ENCODE measurements at regions not wholly inside any gene's neighbourhood (a gene's known extent, or its start where the extent isn't known, plus 50 kb on each side); places are given as distances from the start of the nearest gene placed in this dataset.
"Not testable (repeated sequence)": the region's sequence is repeated elsewhere in the genome, so short reads cannot be mapped to it uniquely, and the experiment has no call there.

- H3K4me1 Mint-ChIP-seq, result no peaks in the 10 kb centered on the region
- peak; percentile 66 for ATAC-seq (replicated peaks)
Observed at GRCh38 chr18:8979258-8979988, 123.1 kb upstream of the NDUFV2 start.

GRCh38 chr18:8980496-8980895 lies 122.0 kb upstream of the NDUFV2 start:
- H3K4me1 Mint-ChIP-seq, result no peaks in the 10 kb centered on the region
- H3K9me3 Mint-ChIP-seq, result no peaks in the 10 kb centered on the region
- no peak overlapping the region for H3K4me3 Mint-ChIP-seq
- ATAC-seq (replicated peaks), result peak; percentile 58
- no peaks in the 10 kb centered on the region for H3K27me3 Mint-ChIP-seq
- H3K36me3 Mint-ChIP-seq (ENCODE audit: low read depth), result no peaks in the 10 kb centered on the region
- no peak overlapping the region for H3K27ac Mint-ChIP-seq

More at GRCh38 chr18:8979258-8979988, 123.1 kb upstream of the NDUFV2 start:
- Mint-ChIP-seq H3K27me3 (no peaks in the 10 kb centered on the region), H3K9me3 (no peaks in the 10 kb centered on the region), H3K4me3 (no peak overlapping the region), H3K27ac (peak overlapping the region; percentile 9), H3K36me3 (ENCODE audit: low read depth) (no peaks in the 10 kb centered on the region)

GRCh38 chr18:8980918-8981317 lies 121.6 kb upstream of the NDUFV2 start:
- Mint-ChIP-seq H3K36me3 (ENCODE audit: low read depth) (no peaks in the 10 kb centered on the region), H3K27ac (no peak overlapping the region), H3K27me3 (no peaks in the 10 kb centered on the region), H3K4me1 (no peaks in the 10 kb centered on the region), H3K4me3 (no peak overlapping the region), H3K9me3 (no peaks in the 10 kb centered on the region)
- no peak for ATAC-seq (replicated peaks)

DNA sequence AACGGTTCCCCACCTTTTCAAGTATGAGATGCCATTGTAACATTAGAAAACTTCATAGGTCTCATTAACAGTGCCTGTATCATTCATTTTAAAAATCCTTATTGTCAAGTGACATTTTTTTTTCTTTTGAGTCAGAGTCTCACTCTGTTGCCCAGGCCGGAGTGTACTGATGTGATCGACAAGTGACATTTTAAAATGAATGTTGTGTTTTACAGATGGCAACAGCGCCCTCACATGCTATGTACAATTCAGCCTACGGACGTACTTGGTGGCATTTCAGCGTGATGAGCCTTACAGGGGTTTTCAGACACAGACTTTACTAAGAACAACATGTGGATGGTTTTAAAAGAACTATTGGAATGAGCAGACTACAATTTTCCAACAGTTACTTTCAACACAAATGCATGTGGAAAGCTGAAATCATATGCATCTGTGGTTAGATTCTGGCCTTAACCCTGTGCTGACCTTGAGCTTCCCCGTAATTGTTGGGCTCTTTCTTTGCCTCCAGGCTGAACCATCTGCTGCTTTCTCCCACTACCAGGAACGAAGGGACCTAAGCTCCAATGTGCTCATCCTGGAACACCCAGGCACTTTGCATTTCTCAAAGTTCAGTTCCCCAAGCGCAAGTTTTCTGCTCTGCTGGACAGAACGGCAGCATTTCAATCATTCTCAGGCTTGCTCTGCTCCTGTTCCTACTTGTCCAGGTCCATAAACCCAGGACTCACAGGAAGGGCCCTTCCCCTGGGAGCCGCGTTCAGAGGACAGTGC lies 119.9 kb upstream of the NDUFV2 start:
- no peaks in the 10 kb centered on the region for H3K4me1 Mint-ChIP-seq
- ATAC-seq (replicated peaks), result peak; percentile 34
- H3K27ac Mint-ChIP-seq, result peak overlapping the region; percentile 1
- H3K36me3 Mint-ChIP-seq (ENCODE audit: low read depth), result no peaks in the 10 kb centered on the region
- no peaks in the 10 kb centered on the region for H3K9me3 Mint-ChIP-seq
- H3K27me3 Mint-ChIP-seq, result peaks cover 6% of the 10 kb centered on the region
- H3K4me3 Mint-ChIP-seq, result no peak overlapping the region

DNA sequence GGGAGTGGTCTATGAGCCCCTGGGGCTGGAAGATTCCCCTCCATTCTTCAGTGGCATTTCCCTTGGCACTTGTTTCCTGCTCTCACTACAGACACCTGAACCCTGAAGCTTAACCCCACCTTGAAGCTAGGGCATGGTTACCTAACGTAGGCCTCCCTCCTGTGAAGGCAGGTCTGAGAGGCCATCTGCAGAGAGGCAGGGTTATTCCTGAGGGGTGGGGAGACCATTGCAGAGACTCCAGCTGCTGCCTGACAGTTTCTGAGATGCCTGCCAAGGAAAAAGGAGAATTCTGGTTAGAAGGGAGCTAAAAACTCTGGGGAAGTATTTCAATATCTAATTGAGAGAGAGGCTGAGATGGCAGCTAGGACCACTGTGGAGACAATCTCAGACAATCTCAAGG lies 119.3 kb upstream of the NDUFV2 start:
- Mint-ChIP-seq H3K27ac (peak overlapping the region; percentile 1), H3K27me3 (peaks cover 8% of the 10 kb centered on the region), H3K9me3 (no peaks in the 10 kb centered on the region), H3K36me3 (ENCODE audit: low read depth) (no peaks in the 10 kb centered on the region), H3K4me3 (no peak overlapping the region), H3K4me1 (no peaks in the 10 kb centered on the region)
- no peak for ATAC-seq (replicated peaks)

DNA sequence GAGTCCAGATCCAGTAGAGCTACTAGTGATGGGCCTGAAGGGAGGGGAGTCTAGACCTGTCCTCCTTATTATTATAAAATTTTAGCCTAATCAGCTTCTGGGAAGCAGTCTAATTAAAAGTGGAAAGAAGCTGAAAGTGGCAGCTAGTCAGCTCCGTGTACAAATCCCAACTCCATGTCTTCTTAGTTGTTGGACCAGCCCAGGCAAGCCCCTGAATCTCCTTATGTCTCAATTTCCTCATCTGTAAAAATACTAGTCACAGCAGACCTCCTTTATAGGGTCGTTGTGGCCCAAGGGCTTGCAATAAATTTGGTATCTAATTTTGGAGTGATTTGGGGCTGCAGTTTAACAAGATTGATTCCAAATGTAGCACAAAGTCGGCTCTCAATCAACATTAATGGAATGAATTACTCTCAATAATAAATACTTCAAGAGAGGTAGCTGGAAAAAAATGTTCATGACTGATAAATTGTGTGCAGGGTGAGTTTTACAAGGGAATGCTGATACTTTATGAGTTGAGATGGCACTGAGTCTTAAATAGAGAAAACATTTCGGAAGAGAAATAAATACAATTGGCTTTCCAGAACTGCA lies 118.3 kb upstream of the NDUFV2 start:
- H3K4me3 Mint-ChIP-seq, result no peak overlapping the region

DNA sequence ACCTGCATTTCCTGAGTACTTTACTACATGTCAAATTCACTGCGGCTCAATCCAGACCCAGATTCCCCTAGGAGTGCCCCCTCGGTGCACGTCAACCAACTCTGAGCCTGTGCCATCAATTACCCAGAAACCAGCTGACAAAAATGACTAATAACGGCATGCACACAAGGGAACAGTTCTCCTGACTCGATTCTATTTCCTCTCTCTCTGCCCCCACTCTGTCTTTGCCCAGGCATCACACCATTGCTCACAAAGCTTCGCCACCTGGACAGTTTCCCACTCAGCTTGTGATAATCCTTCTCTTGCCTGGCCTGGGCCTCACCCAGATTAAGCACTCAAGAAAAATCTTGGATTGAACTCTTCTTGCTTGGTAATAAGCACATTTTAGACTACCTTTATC lies 115.3 kb upstream of the NDUFV2 start:
- Mint-ChIP-seq H3K36me3 (ENCODE audit: low read depth) (no peaks in the 10 kb centered on the region), H3K9me3 (no peaks in the 10 kb centered on the region), H3K4me1 (no peaks in the 10 kb centered on the region), H3K4me3 (no peak overlapping the region), H3K27ac (peak overlapping the region; percentile 16), H3K27me3 (peaks cover 24% of the 10 kb centered on the region)
- ATAC-seq (replicated peaks), result no peak

More for the DNA sequence above, 118.3 kb upstream of the NDUFV2 start:
- ATAC-seq (replicated peaks), result no peak
- Mint-ChIP-seq H3K4me1 (no peaks in the 10 kb centered on the region), H3K9me3 (no peaks in the 10 kb centered on the region), H3K27ac (no peak overlapping the region), H3K36me3 (ENCODE audit: low read depth) (no peaks in the 10 kb centered on the region), H3K27me3 (peaks cover 11% of the 10 kb centered on the region)

GRCh38 chr18:8988260-8988871 lies 114.1 kb upstream of the NDUFV2 start:
- Mint-ChIP-seq H3K4me1 (no peaks in the 10 kb centered on the region), H3K27ac (no peak overlapping the region), H3K4me3 (no peak overlapping the region), H3K9me3 (no peaks in the 10 kb centered on the region), H3K27me3 (peaks cover 29% of the 10 kb centered on the region), H3K36me3 (ENCODE audit: low read depth) (no peaks in the 10 kb centered on the region)
- ATAC-seq (replicated peaks), result peak; percentile 72

DNA sequence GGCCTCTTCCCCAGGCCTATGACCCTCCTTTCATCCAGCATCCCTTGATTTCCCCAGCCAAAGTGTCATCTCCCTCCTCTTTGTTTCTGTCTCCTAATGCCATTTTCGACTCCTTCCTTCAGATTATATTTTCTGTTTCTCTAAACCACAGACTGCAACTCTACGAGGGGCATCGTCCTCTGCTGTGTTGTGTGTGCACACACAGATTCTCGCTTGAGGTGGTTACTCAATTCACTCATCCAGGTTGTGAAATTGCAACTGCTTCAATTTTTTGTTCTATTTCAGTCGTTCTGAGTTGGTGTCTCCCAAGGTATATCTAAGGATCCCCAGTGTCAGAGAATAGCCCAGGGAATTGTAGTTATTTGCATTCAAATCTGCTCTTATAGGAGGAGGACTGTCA lies 113.5 kb upstream of the NDUFV2 start:
- Mint-ChIP-seq H3K27ac (no peak overlapping the region), H3K4me3 (no peak overlapping the region), H3K4me1 (no peaks in the 10 kb centered on the region), H3K36me3 (ENCODE audit: low read depth) (no peaks in the 10 kb centered on the region), H3K9me3 (no peaks in the 10 kb centered on the region), H3K27me3 (peaks cover 30% of the 10 kb centered on the region)
- no peak for ATAC-seq (replicated peaks)

DNA sequence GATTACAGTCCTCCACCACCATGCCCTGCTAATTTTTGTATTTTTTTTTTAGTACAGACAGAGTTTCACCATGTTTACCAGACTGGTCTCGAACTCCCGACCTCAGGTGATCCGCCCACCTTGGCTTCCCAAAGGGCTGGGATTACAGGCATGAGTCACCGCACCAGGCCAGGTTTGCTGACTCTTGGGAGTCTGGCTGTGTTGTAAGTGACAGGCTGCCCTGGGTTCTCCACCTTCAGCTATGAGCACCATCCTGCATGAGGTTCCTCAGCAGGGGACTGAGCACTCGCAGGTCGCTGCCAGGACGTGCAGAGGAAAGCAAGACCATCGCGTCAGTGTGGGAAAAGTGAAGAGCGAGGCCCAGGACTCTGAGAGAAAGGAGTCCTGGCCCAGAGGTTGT lies 112.6 kb upstream of the NDUFV2 start:
- ATAC-seq (replicated peaks), result no peak
- Mint-ChIP-seq H3K9me3 (no peaks in the 10 kb centered on the region), H3K4me3 (no peak overlapping the region), H3K36me3 (ENCODE audit: low read depth) (no peaks in the 10 kb centered on the region), H3K4me1 (no peaks in the 10 kb centered on the region), H3K27me3 (peaks cover 30% of the 10 kb centered on the region), H3K27ac (no peak overlapping the region)

DNA sequence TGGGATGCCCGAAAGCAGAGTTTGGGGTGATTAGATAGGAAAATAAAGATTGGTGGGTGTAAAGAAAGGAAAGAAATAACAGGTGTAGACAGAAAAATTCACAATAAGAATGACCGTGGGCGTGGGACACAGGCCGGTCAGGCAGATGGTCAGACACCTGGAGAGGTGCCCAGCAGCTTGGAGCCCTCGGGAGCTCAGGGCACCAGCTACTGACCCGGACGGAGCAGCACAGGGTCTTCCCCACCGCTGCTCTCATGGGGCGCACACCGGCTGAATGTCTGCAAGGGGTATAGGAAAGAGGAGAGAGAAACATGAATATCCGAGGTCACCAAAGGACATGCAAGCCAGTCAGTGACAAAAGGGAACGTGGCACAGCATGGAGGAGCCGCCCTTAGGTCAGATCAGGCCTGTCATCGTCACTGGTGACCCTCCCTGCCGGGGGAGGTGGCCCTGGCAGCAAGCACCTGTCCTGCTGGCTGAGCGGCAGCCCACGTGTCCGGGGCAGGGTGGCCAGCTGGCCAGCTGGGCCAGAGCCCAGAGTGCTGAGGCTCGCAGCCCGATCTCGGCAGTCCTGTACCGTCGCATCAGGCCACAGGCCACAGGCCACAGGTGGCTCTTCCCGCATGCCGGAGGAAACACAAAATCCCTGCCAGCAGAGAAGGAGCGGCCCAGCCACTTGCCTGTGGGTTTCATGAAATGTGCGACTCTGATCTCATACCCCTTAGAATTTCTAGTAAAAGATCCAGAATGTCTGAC lies 112.0 kb upstream of the NDUFV2 start:
- no peaks in the 10 kb centered on the region for H3K4me1 Mint-ChIP-seq
- H3K9me3 Mint-ChIP-seq, result no peaks in the 10 kb centered on the region
- peaks cover 30% of the 10 kb centered on the region for H3K27me3 Mint-ChIP-seq
- no peaks in the 10 kb centered on the region for H3K36me3 Mint-ChIP-seq (ENCODE audit: low read depth)
- no peak overlapping the region for H3K4me3 Mint-ChIP-seq
- no peak for ATAC-seq (replicated peaks)
- no peak overlapping the region for H3K27ac Mint-ChIP-seq

DNA sequence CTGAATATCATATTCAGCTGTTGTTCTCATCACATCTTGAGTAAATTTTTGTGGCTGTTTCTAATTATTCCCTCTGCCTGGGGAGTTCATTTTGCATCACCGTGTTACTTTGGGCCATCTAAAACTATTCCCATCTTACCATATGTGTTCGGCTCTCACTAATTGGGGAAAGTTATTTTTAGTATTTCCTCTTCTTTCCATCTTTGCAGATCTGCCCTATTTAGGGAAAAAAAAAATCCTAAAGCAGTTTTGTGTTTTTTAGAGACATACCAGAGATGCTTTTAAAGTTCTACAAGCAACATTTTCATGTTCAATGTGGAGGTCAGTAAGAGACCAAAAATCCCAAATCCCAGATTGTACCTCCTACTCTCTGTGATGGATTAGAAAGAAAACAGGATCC lies 111.3 kb upstream of the NDUFV2 start:
- ATAC-seq (replicated peaks), result no peak
- Mint-ChIP-seq H3K4me1 (no peaks in the 10 kb centered on the region), H3K27me3 (peaks cover 30% of the 10 kb centered on the region), H3K9me3 (no peaks in the 10 kb centered on the region), H3K27ac (no peak overlapping the region), H3K4me3 (no peak overlapping the region), H3K36me3 (ENCODE audit: low read depth) (no peaks in the 10 kb centered on the region)

DNA sequence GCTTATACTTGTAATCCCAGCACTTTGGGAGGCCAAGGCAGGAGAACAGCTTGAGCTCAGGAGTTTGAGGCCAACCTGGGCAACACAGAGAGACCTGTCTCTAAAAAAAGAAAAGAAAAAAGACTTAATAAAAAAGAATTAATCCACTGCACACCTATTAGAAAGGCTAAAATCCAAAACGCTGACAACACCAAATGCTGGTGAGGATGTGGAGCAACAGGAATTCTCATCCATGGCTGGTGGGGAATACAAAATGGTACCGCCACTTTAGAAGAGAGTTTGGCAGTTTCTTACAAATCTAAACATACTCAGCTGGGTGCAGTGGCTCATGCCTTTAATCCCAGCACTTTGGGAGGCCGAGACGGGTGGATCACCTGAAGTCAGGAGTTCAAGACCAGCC lies 110.0 kb upstream of the NDUFV2 start:
- not testable (repeated sequence) for H3K4me1 Mint-ChIP-seq; H3K27ac Mint-ChIP-seq; H3K4me3 Mint-ChIP-seq; ATAC-seq (replicated peaks); H3K9me3 Mint-ChIP-seq; H3K36me3 Mint-ChIP-seq (ENCODE audit: low read depth)
- H3K27me3 Mint-ChIP-seq, result peaks cover 25% of the 10 kb centered on the region

DNA sequence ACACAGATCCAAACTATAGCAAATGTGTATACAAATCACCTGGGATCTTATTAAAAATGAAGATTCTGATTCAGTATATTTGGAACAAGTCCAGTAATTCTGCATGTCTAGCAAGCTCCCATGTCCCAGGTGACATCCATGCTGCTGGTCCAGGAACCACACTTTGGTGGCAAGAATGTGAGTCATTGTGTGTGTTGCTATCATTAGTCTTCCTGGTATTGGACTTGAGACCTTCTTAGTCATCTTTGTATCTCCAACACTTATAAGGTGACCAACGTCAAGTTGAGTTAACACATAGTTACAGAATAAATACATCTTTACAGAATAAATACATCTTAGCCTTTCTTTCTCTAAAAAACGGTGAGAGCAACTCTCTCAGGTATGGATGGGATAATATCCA lies 107.9 kb upstream of the NDUFV2 start:
- Mint-ChIP-seq H3K4me3 (no peak overlapping the region), H3K27ac (no peak overlapping the region), H3K27me3 (peaks cover 27% of the 10 kb centered on the region), H3K4me1 (no peaks in the 10 kb centered on the region), H3K9me3 (no peaks in the 10 kb centered on the region), H3K36me3 (ENCODE audit: low read depth) (no peaks in the 10 kb centered on the region)
- peak; percentile 72 for ATAC-seq (replicated peaks)

Measured in activated T-helper 17 cell treated with anti-CD3 and anti-CD28 coated beads, Interleukin-2, amount 50 U/mL, for 72 hours (primary cell).